ENCODE measurements at regions not wholly inside any gene's neighbourhood (a gene's known extent, or its start where the extent isn't known, plus 50 kb on each side); places are given as distances from the start of the nearest gene placed in this dataset.

- H3K36me3 ChIP-seq (ENCODE audit: control insufficient read depth, low read length) = no peaks in the 10 kb centered on the region
- H3K79me2 ChIP-seq (ENCODE audit: control insufficient read depth, low read length) = no peaks in the 10 kb centered on the region
- H3K9me3 ChIP-seq (ENCODE audit: control insufficient read depth, insufficient read depth, low read length) = peaks cover 3% of the 10 kb centered on the region; the same call in 1 of the 2 replicates
- H3K27ac ChIP-seq (ENCODE audit: low read depth, low read length) = no peak overlapping the region
- no peaks in the 10 kb centered on the region for H3K27me3 ChIP-seq (ENCODE audit: control insufficient read depth, low read length)
- H3K4me1 ChIP-seq (ENCODE audit: control insufficient read depth, low read length) = no peaks in the 10 kb centered on the region
- H4K20me1 ChIP-seq (ENCODE audit: control insufficient read depth, insufficient read depth, low read depth, low read length) = no peaks in the 10 kb centered on the region
- no peaks in the 10 kb centered on the region for H3K9me2 ChIP-seq (replicated peaks; ENCODE audit: control insufficient read depth, low read length)
- H3K4me3 ChIP-seq (ENCODE audit: low read length) = no peak overlapping the region
- TF ChIP-seq EZH2phosphoT487 (IDR thresholded peaks at IDR 0.05; ENCODE audit: borderline replicate concordance, low read length) (no peak), CTCF (IDR thresholded peaks at IDR 0.05; ENCODE audit: low read depth, low read length, poor library complexity, severe bottlenecking) (no peak)
- no peak overlapping the region for H3K4me2 ChIP-seq (ENCODE audit: low read length)
- no peaks in the 10 kb centered on the region for H3F3A ChIP-seq (ENCODE audit: control insufficient read depth, insufficient read depth)
Observed at GRCh38 chr16:60331168-60331567, 1597.1 kb upstream of the GOT2 start.

- no peaks in the 10 kb centered on the region for H3K79me2 ChIP-seq (ENCODE audit: control insufficient read depth, low read length)
- TF ChIP-seq EZH2phosphoT487 (IDR thresholded peaks at IDR 0.05; ENCODE audit: borderline replicate concordance, low read length) = no peak
- no peak for TF ChIP-seq CTCF (IDR thresholded peaks at IDR 0.05; ENCODE audit: low read depth, low read length, poor library complexity, severe bottlenecking)
- no peaks in the 10 kb centered on the region for H3K9me2 ChIP-seq (replicated peaks; ENCODE audit: control insufficient read depth, low read length)
Observed at GRCh38 chr16:60329108-60329507, 1595.0 kb upstream of the GOT2 start.

GRCh38 chr16:60328152-60328551, 1594.0 kb upstream of the GOT2 start:
- no peak overlapping the region for H3K4me2 ChIP-seq (ENCODE audit: low read length)
- H3K4me3 ChIP-seq (ENCODE audit: low read length) = no peak overlapping the region
- peaks cover 2% of the 10 kb centered on the region; the same call in 1 of the 2 replicates for H3K9me3 ChIP-seq (ENCODE audit: control insufficient read depth, insufficient read depth, low read length)
- TF ChIP-seq EZH2phosphoT487 (IDR thresholded peaks at IDR 0.05; ENCODE audit: borderline replicate concordance, low read length) (no peak), CTCF (IDR thresholded peaks at IDR 0.05; ENCODE audit: low read depth, low read length, poor library complexity, severe bottlenecking) (no peak)
- H3K27me3 ChIP-seq (ENCODE audit: control insufficient read depth, low read length) = no peaks in the 10 kb centered on the region
- H3K36me3 ChIP-seq (ENCODE audit: control insufficient read depth, low read length) = no peaks in the 10 kb centered on the region
- H3K4me1 ChIP-seq (ENCODE audit: control insufficient read depth, low read length) = no peaks in the 10 kb centered on the region
- H3K27ac ChIP-seq (ENCODE audit: low read depth, low read length) = no peak overlapping the region
- no peaks in the 10 kb centered on the region for H3K9me2 ChIP-seq (replicated peaks; ENCODE audit: control insufficient read depth, low read length)
- no peaks in the 10 kb centered on the region for H3F3A ChIP-seq (ENCODE audit: control insufficient read depth, insufficient read depth)
- H3K79me2 ChIP-seq (ENCODE audit: control insufficient read depth, low read length) = no peaks in the 10 kb centered on the region
- H4K20me1 ChIP-seq (ENCODE audit: control insufficient read depth, insufficient read depth, low read depth, low read length) = no peaks in the 10 kb centered on the region

More at GRCh38 chr16:60329108-60329507, 1595.0 kb upstream of the GOT2 start:
- Histone ChIP-seq H3K4me1 (ENCODE audit: control insufficient read depth, low read length) (no peaks in the 10 kb centered on the region), H3K9me3 (ENCODE audit: control insufficient read depth, insufficient read depth, low read length) (peaks cover 3% of the 10 kb centered on the region; the same call in 1 of the 2 replicates), H3K27me3 (ENCODE audit: control insufficient read depth, low read length) (no peaks in the 10 kb centered on the region), H3F3A (ENCODE audit: control insufficient read depth, insufficient read depth) (no peaks in the 10 kb centered on the region), H3K36me3 (ENCODE audit: control insufficient read depth, low read length) (no peaks in the 10 kb centered on the region), H3K4me2 (ENCODE audit: low read length) (no peak overlapping the region), H3K4me3 (ENCODE audit: low read length) (no peak overlapping the region), H4K20me1 (ENCODE audit: control insufficient read depth, insufficient read depth, low read depth, low read length) (no peaks in the 10 kb centered on the region), H3K27ac (ENCODE audit: low read depth, low read length) (no peak overlapping the region)

All from DOHH2 (cell line).